ENCODE measurements at regions not wholly inside any gene's neighbourhood (a gene's known extent, or its start where the extent isn't known, plus 50 kb on each side); places are given as distances from the start of the nearest gene placed in this dataset.
"Not testable (repeated sequence)": the region's sequence is repeated elsewhere in the genome, so short reads cannot be mapped to it uniquely, and the experiment has no call there.

DNA sequence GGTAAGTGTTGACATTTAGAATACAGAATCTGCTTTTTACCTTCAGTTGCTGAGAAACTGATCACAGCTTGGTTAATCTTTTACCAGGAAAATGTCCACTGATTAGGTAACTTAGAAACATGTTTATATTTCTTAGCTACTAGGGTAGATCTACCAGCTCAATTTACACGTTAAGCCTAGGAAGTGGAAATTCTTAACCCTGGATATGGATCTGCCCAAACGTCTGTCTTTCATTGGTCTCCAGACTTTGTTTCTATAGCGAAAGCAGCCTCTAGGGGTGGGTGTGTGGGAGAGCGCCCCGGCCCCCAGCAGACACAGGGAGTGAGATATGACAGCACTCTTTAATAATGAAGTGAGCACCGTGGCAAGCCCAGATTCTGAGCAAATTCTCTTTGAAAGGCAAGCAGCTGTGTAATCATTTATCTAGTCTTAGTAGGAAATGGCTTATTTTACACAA, 141.6 kb upstream of the ZNF608 start:
- H3K9me3 ChIP-seq = no peaks in the 10 kb centered on the region
- H3K4me3 ChIP-seq = no peak overlapping the region
- no peaks in the 10 kb centered on the region for H3K4me1 ChIP-seq
- TF ChIP-seq POLR2A (IDR thresholded peaks at IDR 0.05) = no peak
- TF ChIP-seq, protein P1, sequence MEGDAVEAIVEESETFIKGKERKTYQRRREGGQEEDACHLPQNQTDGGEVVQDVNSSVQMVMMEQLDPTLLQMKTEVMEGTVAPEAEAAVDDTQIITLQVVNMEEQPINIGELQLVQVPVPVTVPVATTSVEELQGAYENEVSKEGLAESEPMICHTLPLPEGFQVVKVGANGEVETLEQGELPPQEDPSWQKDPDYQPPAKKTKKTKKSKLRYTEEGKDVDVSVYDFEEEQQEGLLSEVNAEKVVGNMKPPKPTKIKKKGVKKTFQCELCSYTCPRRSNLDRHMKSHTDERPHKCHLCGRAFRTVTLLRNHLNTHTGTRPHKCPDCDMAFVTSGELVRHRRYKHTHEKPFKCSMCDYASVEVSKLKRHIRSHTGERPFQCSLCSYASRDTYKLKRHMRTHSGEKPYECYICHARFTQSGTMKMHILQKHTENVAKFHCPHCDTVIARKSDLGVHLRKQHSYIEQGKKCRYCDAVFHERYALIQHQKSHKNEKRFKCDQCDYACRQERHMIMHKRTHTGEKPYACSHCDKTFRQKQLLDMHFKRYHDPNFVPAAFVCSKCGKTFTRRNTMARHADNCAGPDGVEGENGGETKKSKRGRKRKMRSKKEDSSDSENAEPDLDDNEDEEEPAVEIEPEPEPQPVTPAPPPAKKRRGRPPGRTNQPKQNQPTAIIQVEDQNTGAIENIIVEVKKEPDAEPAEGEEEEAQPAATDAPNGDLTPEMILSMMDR (IDR thresholded peaks at IDR 0.05) = no peak
- H3K36me3 ChIP-seq = no peaks in the 10 kb centered on the region
- H3K27me3 ChIP-seq = no peaks in the 10 kb centered on the region
- intact Hi-C loops (cut with DNase I; ENCODE audit: low total_unique reads) = no loop called here
- DNase-seq = no peak
- peak overlapping the region in 1 of 2 donors; percentile 1 for H3K27ac ChIP-seq

DNA sequence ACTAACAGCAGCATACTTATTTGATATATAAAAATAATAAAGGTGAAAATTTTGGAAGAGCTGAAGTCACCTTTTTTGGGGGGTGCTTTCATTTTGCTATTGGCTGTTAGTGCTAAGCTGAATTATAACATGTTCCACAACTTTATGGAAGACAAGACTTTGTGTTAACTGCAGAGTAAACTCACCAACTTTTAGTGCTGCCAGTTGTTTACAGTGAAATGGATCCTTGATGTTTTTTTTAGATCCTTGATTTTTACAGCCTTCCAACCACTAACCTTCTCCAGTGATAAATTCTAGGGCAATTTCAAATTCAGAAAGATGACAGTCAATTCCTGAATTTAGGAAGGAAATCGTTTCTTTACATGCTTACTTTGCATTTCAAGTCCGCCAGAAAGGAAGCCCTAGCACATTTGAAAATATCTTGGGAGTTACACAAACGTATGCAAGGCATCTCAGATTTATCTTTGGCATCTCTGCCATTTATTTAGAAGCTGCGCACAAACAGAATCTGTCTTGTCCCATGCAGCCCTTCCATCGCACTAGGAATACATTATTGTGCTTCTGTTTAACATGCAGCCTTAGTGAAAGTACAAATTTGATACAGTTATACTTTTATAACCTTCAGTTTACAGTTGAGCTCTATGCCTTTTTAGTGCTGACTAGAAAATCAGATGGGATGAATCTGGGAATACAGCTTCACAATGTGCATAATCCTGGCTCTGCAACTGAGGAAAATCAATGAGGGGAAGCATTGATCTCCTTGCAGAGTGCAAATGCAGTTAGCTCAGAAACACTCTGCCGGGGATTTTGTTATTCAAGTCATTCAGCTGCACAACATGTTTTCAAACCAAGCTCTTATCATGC, 142.4 kb upstream of the ZNF608 start:
- H3K36me3 ChIP-seq = no peaks in the 10 kb centered on the region
- no peak for DNase-seq
- H3K27me3 ChIP-seq = no peaks in the 10 kb centered on the region
- no peaks in the 10 kb centered on the region for H3K4me1 ChIP-seq
- TF ChIP-seq POLR2A (IDR thresholded peaks at IDR 0.05) = no peak
- TF ChIP-seq, protein P1 (IDR thresholded peaks at IDR 0.05) = no peak
- H3K27ac ChIP-seq = peak overlapping the region; percentile 1 to 19
- intact Hi-C loops (cut with DNase I; ENCODE audit: low total_unique reads) = no loop called here
- H3K9me3 ChIP-seq = no peaks in the 10 kb centered on the region
- no peak overlapping the region for H3K4me3 ChIP-seq

DNA sequence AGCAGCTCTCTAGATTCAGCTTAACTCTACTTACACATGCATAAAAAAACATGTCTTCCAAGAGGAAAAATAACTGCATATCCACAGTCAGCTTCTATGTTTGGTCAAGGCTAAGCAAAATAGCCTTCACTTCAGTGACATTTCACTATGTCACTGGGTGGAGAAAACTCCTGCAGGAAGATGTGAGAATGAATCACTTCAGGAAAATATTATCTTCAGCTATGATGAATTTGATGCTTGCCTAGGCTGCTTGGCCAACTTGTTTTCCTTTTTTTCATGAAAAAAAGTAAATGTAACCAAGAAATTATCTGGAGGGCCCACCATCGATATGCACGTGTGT, 143.0 kb upstream of the ZNF608 start:
- DNase-seq = no peak
- TF ChIP-seq POLR2A (IDR thresholded peaks at IDR 0.05) = no peak
- TF ChIP-seq, protein P1 (IDR thresholded peaks at IDR 0.05) = peak in 1 of 4 experiments; percentile 4
- Histone ChIP-seq H3K27me3 (no peaks in the 10 kb centered on the region), H3K9me3 (no peaks in the 10 kb centered on the region), H3K4me1 (no peaks in the 10 kb centered on the region), H3K36me3 (no peaks in the 10 kb centered on the region), H3K27ac (peak overlapping the region in 1 of 2 donors; percentile 19), H3K4me3 (no peak overlapping the region)
- intact Hi-C loops (cut with DNase I; ENCODE audit: low total_unique reads) = no loop called here

DNA sequence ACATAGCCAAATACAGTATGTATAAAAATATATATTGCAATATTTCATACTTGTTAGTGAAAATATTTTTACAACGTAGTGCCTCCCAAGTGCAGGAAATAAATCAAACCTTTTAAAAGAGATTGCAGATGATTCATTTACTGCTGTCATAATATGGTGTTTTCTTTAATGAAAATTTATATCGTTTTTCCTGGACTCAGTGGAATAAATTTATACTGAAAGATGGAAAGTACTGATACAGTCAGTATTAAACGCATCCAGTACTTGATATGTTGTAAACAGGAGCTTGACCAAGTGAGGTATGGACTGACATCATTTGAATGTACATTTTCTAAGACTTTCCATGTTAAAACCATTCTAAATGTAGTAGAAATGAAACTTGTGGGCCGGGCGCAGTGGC, 143.4 kb upstream of the ZNF608 start:
- Histone ChIP-seq H3K36me3 (no peaks in the 10 kb centered on the region), H3K4me1 (no peaks in the 10 kb centered on the region), H3K4me3 (no peak overlapping the region), H3K27me3 (no peaks in the 10 kb centered on the region), H3K27ac (peak overlapping the region in 1 of 2 donors; percentile 19), H3K9me3 (no peaks in the 10 kb centered on the region)
- intact Hi-C loops (cut with DNase I; ENCODE audit: low total_unique reads) = no loop called here
- TF ChIP-seq, protein P1 (IDR thresholded peaks at IDR 0.05) = no peak
- no peak for TF ChIP-seq POLR2A (IDR thresholded peaks at IDR 0.05)
- DNase-seq = no peak

- DNase-seq; H3K27ac ChIP-seq; H3K27me3 ChIP-seq; H3K4me1 ChIP-seq; H3K36me3 ChIP-seq; H3K9me3 ChIP-seq; H3K4me3 ChIP-seq; intact Hi-C loops (cut with DNase I; ENCODE audit: low total_unique reads): not testable (repeated sequence)
Measured at GRCh38 chr5:124890442-124890841, 144.0 kb upstream of the ZNF608 start.
